HEK293T (cell line): ENCODE measurements at regions not wholly inside any gene's neighbourhood (a gene's known extent, or its start where the extent isn't known, plus 50 kb on each side); places are given as distances from the start of the nearest gene placed in this dataset.

Experiments
- CTCF ChIA-PET: fragments of 350-600 bp; formaldehyde crosslinking; extraction: SDS; loops from one replicate; lab custom pipeline; 2021; ENCODE audit warnings: antibody characterized with exemption, inconsistent platforms; lab: Yijun Ruan, JAX
- POLR2A ChIA-PET: fragments of 350-600 bp; formaldehyde crosslinking; extraction: SDS; loops from one replicate; lab custom pipeline; 2020; ENCODE audit warnings: antibody characterized with exemption, inconsistent platforms; lab: Yijun Ruan, JAX
- DNase-seq: peaks from one replicate; pipeline ENCODE4 v3.0.0; 2012; ENCODE audit warnings: mixed read lengths; ENCODE audit errors: extremely low spot score
- ARNT ChIP-seq: fragments of 450-650 bp; IDR thresholded peaks from 2 replicates; pipeline ENCODE4 v1.6.1; 2017; ENCODE audit warnings: mild to moderate bottlenecking
- BHLHE40 ChIP-seq: fragments of 450-650 bp; IDR thresholded peaks from 2 replicates; pipeline ENCODE4 v1.6.1; 2016; ENCODE audit warnings: mild to moderate bottlenecking, moderate library complexity, borderline replicate concordance
- CTBP1 ChIP-seq: fragments of 450-650 bp; IDR thresholded peaks from 2 replicates; pipeline ENCODE4 v1.6.1; 2016; ENCODE audit warnings: borderline replicate concordance
- ELF4 ChIP-seq: fragments of 450-650 bp; IDR thresholded peaks from 2 replicates; pipeline ENCODE4 v1.6.1; 2017; ENCODE audit warnings: antibody characterized with exemption
- FOXA1 ChIP-seq: fragments of 450-650 bp; IDR thresholded peaks from 2 replicates; pipeline ENCODE4 v1.6.1; 2016; ENCODE audit warnings: mild to moderate bottlenecking
- FOXK2 ChIP-seq: fragments of 450-650 bp; IDR thresholded peaks from 2 replicates; pipeline ENCODE4 v1.6.1; 2016; ENCODE audit warnings: mild to moderate bottlenecking
- FOXM1 ChIP-seq: fragments of 450-650 bp; IDR thresholded peaks from 2 replicates; pipeline ENCODE4 v1.6.1; 2017; ENCODE audit warnings: mild to moderate bottlenecking, borderline replicate concordance
- HDGF ChIP-seq: fragments of 450-650 bp; IDR thresholded peaks from 2 replicates; pipeline ENCODE4 v1.6.1; 2017; ENCODE audit warnings: antibody characterized with exemption, borderline replicate concordance
- L3MBTL2 ChIP-seq: fragments of 450-650 bp; conservative IDR thresholded peaks from 2 replicates; pipeline ENCODE4 v1.6.1; 2016; ENCODE audit warnings: mild to moderate bottlenecking
- LEF1 ChIP-seq: fragments of 450-650 bp; IDR thresholded peaks from 2 replicates; pipeline ENCODE4 v1.6.1; 2017; ENCODE audit warnings: mild to moderate bottlenecking, borderline replicate concordance
- NFRKB ChIP-seq: fragments of 450-650 bp; IDR thresholded peaks from 2 replicates; pipeline ENCODE4 v1.6.1; 2016; ENCODE audit warnings: mild to moderate bottlenecking, moderate library complexity
- PKNOX1 ChIP-seq: fragments of 450-650 bp; IDR thresholded peaks from 2 replicates; pipeline ENCODE4 v1.6.1; 2016
- SP1 ChIP-seq: fragments of 450-650 bp; IDR thresholded peaks from 2 replicates; pipeline ENCODE4 v1.6.1; 2017
- SUZ12 ChIP-seq: fragments of 450-650 bp; IDR thresholded peaks from 2 replicates; pipeline ENCODE4 v1.6.1; 2016; ENCODE audit warnings: mild to moderate bottlenecking
- TARDBP ChIP-seq: fragments of 450-650 bp; IDR thresholded peaks from 2 replicates; pipeline ENCODE4 v1.6.1; 2016
- ZNF384 ChIP-seq: fragments of 450-650 bp; IDR thresholded peaks from 2 replicates; pipeline ENCODE4 v1.6.1; 2016

- TF ChIP-seq ZNF384 (no peak), HDGF (no peak), TARDBP (no peak), ELF4 (no peak), SP1 (no peak), FOXM1 (no peak), PKNOX1 (no peak), BHLHE40 (no peak), FOXA1 (no peak), FOXK2 (no peak), LEF1 (no peak), NFRKB (no peak)
- ChIA-PET POLR2A (no interaction called here), CTCF (no interaction called here)
- DNase-seq: no peak
These were observed 240.5 kb downstream of the CETN3 start for GRCh38 chr5:90169078-90169477.

DNA sequence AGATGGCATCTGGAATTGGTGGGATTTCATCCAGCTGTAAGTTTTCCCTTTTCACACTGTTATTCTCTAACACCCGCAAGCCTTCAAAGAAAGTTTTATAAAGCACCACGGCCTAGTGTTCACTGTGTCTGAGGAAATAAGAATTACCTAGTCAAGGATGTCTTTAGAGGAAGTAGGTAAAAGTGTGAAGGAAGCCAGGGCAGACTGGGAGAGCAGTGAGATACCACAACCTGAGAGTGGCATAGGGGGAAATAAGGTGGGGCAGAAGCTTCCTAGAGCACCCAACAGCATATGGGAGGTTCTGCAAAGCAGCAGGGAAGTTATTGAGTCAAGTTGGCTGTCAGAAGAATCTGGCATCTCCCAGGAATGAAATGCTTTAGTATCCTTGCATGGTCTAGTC is 241.2 kb downstream of the CETN3 start:
- ChIA-PET POLR2A (no interaction called here), CTCF (no interaction called here)
- DNase-seq: no peak
- TF ChIP-seq NFRKB (no peak), FOXK2 (no peak), ARNT (no peak), TARDBP (no peak)

DNA sequence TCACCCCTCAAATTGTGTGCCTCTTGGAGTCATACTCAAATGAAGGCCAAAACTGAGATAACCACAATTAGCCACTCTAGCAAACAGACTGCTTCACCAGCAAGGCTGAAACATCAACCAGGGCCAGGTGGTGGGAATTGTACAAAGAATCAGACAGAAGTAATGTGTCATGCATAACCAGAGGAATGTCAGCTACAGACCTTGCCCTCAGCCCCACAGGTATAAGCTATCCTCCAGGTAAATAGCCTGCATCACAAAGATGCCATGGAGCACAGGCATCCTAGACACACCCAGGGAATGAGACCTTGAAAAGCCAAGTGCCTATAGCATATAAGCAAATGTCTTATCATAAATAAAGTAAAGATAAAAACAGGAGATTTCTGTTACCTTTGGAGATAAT is 242.7 kb downstream of the CETN3 start:
- no peak for DNase-seq

GRCh38 chr5:90162324-90162723 is 247.2 kb downstream of the CETN3 start:
- ChIA-PET POLR2A (interaction anchor here (0.6 kb wide), 1 partner anchor 247 kb away, joined by 3 read pairs; the partner anchor contains the start of gene CETN3), CTCF (interaction anchor here (0.6 to 1.2 kb wide), 2 partner anchors 20 to 748 kb away, joined by 3 to 4 read pairs; no protein-coding TSS in a partner anchor)
- TF ChIP-seq NFRKB (no peak), SP1 (no peak), LEF1 (no peak), HDGF (no peak), FOXM1 (no peak), ZNF384 (no peak), BHLHE40 (no peak), SUZ12 (no peak), FOXK2 (no peak), L3MBTL2 (no peak), TARDBP (no peak), ELF4 (no peak), ARNT (no peak), FOXA1 (no peak)
- DNase-seq: no peak

More for the DNA sequence above, 242.7 kb downstream of the CETN3 start:
- CTCF ChIA-PET: no interaction called here
- TF ChIP-seq CTBP1: no peak
- no peak for TF ChIP-seq PKNOX1
- TF ChIP-seq SP1: no peak
- no peak for TF ChIP-seq L3MBTL2
- TF ChIP-seq NFRKB: no peak
- no peak for TF ChIP-seq HDGF
- no peak for TF ChIP-seq ARNT
- TF ChIP-seq ELF4: no peak
- TF ChIP-seq FOXM1: no peak
- no peak for TF ChIP-seq BHLHE40
- no peak for TF ChIP-seq FOXK2
- TF ChIP-seq FOXA1: no peak
- TF ChIP-seq TARDBP: no peak
- TF ChIP-seq LEF1: no peak
- POLR2A ChIA-PET: interaction anchor here (1.7 kb wide), 1 partner anchor 243 kb away, joined by 4 read pairs; the partner anchor contains the start of gene CETN3

- ChIA-PET CTCF (interaction anchor here (0.6 to 1.2 kb wide), 2 partner anchors 21 to 747 kb away, joined by 3 to 4 read pairs; no protein-coding TSS in a partner anchor), POLR2A (no interaction called here)
- peak; percentile 15 for DNase-seq
- TF ChIP-seq PKNOX1 (no peak), FOXM1 (no peak), HDGF (no peak), ARNT (no peak), L3MBTL2 (no peak), SUZ12 (no peak), BHLHE40 (no peak), ELF4 (no peak), ZNF384 (no peak), SP1 (no peak), CTBP1 (no peak), FOXK2 (no peak), TARDBP (no peak), LEF1 (no peak)
These were observed 248.1 kb downstream of the CETN3 start for GRCh38 chr5:90161414-90161813.

- no peak for TF ChIP-seq SUZ12
- no peak for TF ChIP-seq L3MBTL2
- no peak for TF ChIP-seq FOXM1
- no peak for TF ChIP-seq ARNT
- no peak for TF ChIP-seq FOXA1
- ChIA-PET CTCF (no interaction called here), POLR2A (no interaction called here)
- DNase-seq: no peak
These were observed 251.4 kb downstream of the CETN3 start for GRCh38 chr5:90158131-90158530.
